ENCODE measurements at regions not wholly inside any gene's neighbourhood (a gene's known extent, or its start where the extent isn't known, plus 50 kb on each side); places are given as distances from the start of the nearest gene placed in this dataset.
"Not testable (repeated sequence)": the region's sequence is repeated elsewhere in the genome, so short reads cannot be mapped to it uniquely, and the experiment has no call there.

GRCh38 chr12:54777031-54777430 lies 77.3 kb upstream of the MUCL1 start:
- not testable (repeated sequence) for TF ChIP-seq CTCF (conservative IDR thresholded peaks at IDR 0.05); EZH2 (IDR thresholded peaks at IDR 0.05; ENCODE audit: low read depth)
